NT2/D1 (cell line): ENCODE measurements at regions not wholly inside any gene's neighbourhood (a gene's known extent, or its start where the extent isn't known, plus 50 kb on each side); places are given as distances from the start of the nearest gene placed in this dataset.

Experiments used
- DNase-seq: peaks from one replicate; pipeline ENCODE4 v3.0.0-alpha.2; 2011; ENCODE audit warnings: low read depth, low spot score
- H3K27me3 ChIP-seq: 2 replicates; pipeline ENCODE4 v1.6.0; 2011; ENCODE audit warnings: mild to moderate bottlenecking; ENCODE audit not compliant: insufficient read length, insufficient read depth
- H3K36me3 ChIP-seq: 2 replicates; pipeline ENCODE4 v1.6.1; 2011; ENCODE audit warnings: mild to moderate bottlenecking, low read length, mixed read lengths; ENCODE audit not compliant: insufficient read depth, insufficient read length
- H3K4me1 ChIP-seq: 2 replicates; pipeline ENCODE4 v1.5.1; 2011; ENCODE audit not compliant: insufficient read depth, insufficient read length
- H3K4me3 ChIP-seq: 2 replicates; pipeline ENCODE4 v1.5.1; 2011; ENCODE audit warnings: low read depth; ENCODE audit not compliant: insufficient read length
- H3K9ac ChIP-seq: 2 replicates; pipeline ENCODE4 v1.6.0; 2011; ENCODE audit warnings: low read depth; ENCODE audit not compliant: insufficient read length
- H3K9me3 ChIP-seq: 2 replicates; pipeline ENCODE4 v1.5.1; 2011; ENCODE audit warnings: mild to moderate bottlenecking, low read length; ENCODE audit not compliant: insufficient read depth
- SUZ12 ChIP-seq: IDR thresholded peaks from 2 replicates; pipeline ENCODE4 v1.6.1; 2011; ENCODE audit not compliant: insufficient read length, insufficient read depth; ENCODE audit errors: extremely low read depth
- YY1 ChIP-seq: IDR thresholded peaks from 2 replicates; pipeline ENCODE4 v1.6.1; 2011; ENCODE audit not compliant: insufficient read length, insufficient read depth
- ZNF274 ChIP-seq: IDR thresholded peaks from 2 replicates; pipeline ENCODE4 v1.6.1; 2011; ENCODE audit warnings: mild to moderate bottlenecking, low read depth, low read length

- no peak for DNase-seq
Observed at GRCh38 chr3:193824365-193824764, 231.4 kb downstream of the OPA1 start.

GRCh38 chr3:193825617-193826016 is 232.6 kb downstream of the OPA1 start:
- no peaks in the 10 kb centered on the region for H3K27me3 ChIP-seq
- no peaks in the 10 kb centered on the region for H3K36me3 ChIP-seq
- no peak for DNase-seq
- no peaks in the 10 kb centered on the region for H3K9me3 ChIP-seq
- TF ChIP-seq ZNF274 = no peak
- no peak for TF ChIP-seq SUZ12
- no peak for TF ChIP-seq YY1
- H3K4me3 ChIP-seq = no peak overlapping the region
- H3K4me1 ChIP-seq = no peaks in the 10 kb centered on the region
- no peak overlapping the region for H3K9ac ChIP-seq

More at GRCh38 chr3:193824365-193824764, 231.4 kb downstream of the OPA1 start:
- H3K9me3 ChIP-seq = no peaks in the 10 kb centered on the region
- H3K4me3 ChIP-seq = no peak overlapping the region
- no peak for TF ChIP-seq SUZ12
- TF ChIP-seq ZNF274 = no peak
- TF ChIP-seq YY1 = no peak
- no peaks in the 10 kb centered on the region for H3K36me3 ChIP-seq
- H3K9ac ChIP-seq = no peak overlapping the region
- H3K4me1 ChIP-seq = peaks cover under 1% of the 10 kb centered on the region
- H3K27me3 ChIP-seq = peaks cover under 1% of the 10 kb centered on the region

- Histone ChIP-seq H3K4me1 (no peaks in the 10 kb centered on the region), H3K9ac (no peak overlapping the region), H3K9me3 (no peaks in the 10 kb centered on the region), H3K36me3 (no peaks in the 10 kb centered on the region), H3K27me3 (no peaks in the 10 kb centered on the region), H3K4me3 (no peak overlapping the region)
- DNase-seq = no peak
- TF ChIP-seq ZNF274 = no peak
- TF ChIP-seq YY1 = no peak
- no peak for TF ChIP-seq SUZ12
Observed at GRCh38 chr3:193826159-193826795, 233.3 kb downstream of the OPA1 start.

GRCh38 chr3:193827040-193827669 is 234.1 kb downstream of the OPA1 start:
- Histone ChIP-seq H3K9ac (no peak overlapping the region), H3K4me1 (no peaks in the 10 kb centered on the region), H3K36me3 (no peaks in the 10 kb centered on the region), H3K27me3 (peaks cover 5% of the 10 kb centered on the region), H3K4me3 (no peak overlapping the region), H3K9me3 (no peaks in the 10 kb centered on the region)
- TF ChIP-seq YY1 = no peak
- no peak for TF ChIP-seq ZNF274
- TF ChIP-seq SUZ12 = no peak
- DNase-seq = no peak

GRCh38 chr3:193827871-193828270 is 234.9 kb downstream of the OPA1 start:
- Histone ChIP-seq H3K36me3 (no peaks in the 10 kb centered on the region), H3K9me3 (no peaks in the 10 kb centered on the region), H3K4me1 (no peaks in the 10 kb centered on the region), H3K27me3 (peaks cover 6% of the 10 kb centered on the region), H3K4me3 (no peak overlapping the region), H3K9ac (no peak overlapping the region)
- DNase-seq = no peak
- TF ChIP-seq YY1 = no peak
- no peak for TF ChIP-seq ZNF274

- Histone ChIP-seq H3K9me3 (no peaks in the 10 kb centered on the region), H3K27me3 (peaks cover 6% of the 10 kb centered on the region), H3K9ac (no peak overlapping the region), H3K36me3 (no peaks in the 10 kb centered on the region), H3K4me3 (no peak overlapping the region), H3K4me1 (no peaks in the 10 kb centered on the region)
- no peak for TF ChIP-seq SUZ12
- no peak for TF ChIP-seq YY1
- no peak for TF ChIP-seq ZNF274
- no peak for DNase-seq
Observed at GRCh38 chr3:193828477-193828876, 235.5 kb downstream of the OPA1 start.

- Histone ChIP-seq H3K4me1 (no peaks in the 10 kb centered on the region), H3K9me3 (no peaks in the 10 kb centered on the region), H3K36me3 (no peaks in the 10 kb centered on the region), H3K27me3 (peaks cover 6% of the 10 kb centered on the region), H3K9ac (no peak overlapping the region), H3K4me3 (no peak overlapping the region)
- no peak for DNase-seq
- no peak for TF ChIP-seq YY1
- TF ChIP-seq ZNF274 = no peak
- TF ChIP-seq SUZ12 = no peak
Observed at GRCh38 chr3:193829781-193830180, 236.8 kb downstream of the OPA1 start.
